Smooth muscle cell (in vitro differentiated cells): ENCODE measurements at regions not wholly inside any gene's neighbourhood (a gene's known extent, or its start where the extent isn't known, plus 50 kb on each side); places are given as distances from the start of the nearest gene placed in this dataset.

Experiments used
- DNase-seq: peaks from one replicate; lab custom pipeline; 2025; ENCODE audit not compliant: unreplicated experiment; lab: John Stamatoyannopoulos, UW
- H2AFZ ChIP-seq: fragments of 200-600 bp; sonication (generic); 2 replicates; pipeline ENCODE4 v1.6.0; 2016; ENCODE audit warnings: antibody characterized with exemption, low read depth, mild to moderate bottlenecking
- H3F3A ChIP-seq: fragments of 200-600 bp; sonication (generic); 2 replicates; pipeline ENCODE4 v1.6.0; 2017; ENCODE audit warnings: antibody characterized with exemption, low read depth
- H3K27ac ChIP-seq: fragments of 200-600 bp; sonication (generic); 2 replicates; pipeline ENCODE4 v1.5.1; 2016; ENCODE audit warnings: low read depth, mild to moderate bottlenecking
- H3K27me3 ChIP-seq: fragments of 200-600 bp; sonication (generic); 2 replicates; pipeline ENCODE4 v1.6.1; 2016; ENCODE audit warnings: low read depth, mild to moderate bottlenecking
- H3K36me3 ChIP-seq: fragments of 200-600 bp; sonication (generic); 2 replicates; pipeline ENCODE4 v1.5.1; 2016; ENCODE audit warnings: low read depth
- H3K4me1 ChIP-seq: fragments of 200-600 bp; sonication (generic); 2 replicates; pipeline ENCODE4 v1.5.1; 2016; ENCODE audit warnings: low read depth
- H3K4me2 ChIP-seq: fragments of 200-600 bp; sonication (generic); 2 replicates; pipeline ENCODE4 v1.6.0; 2016; ENCODE audit warnings: mild to moderate bottlenecking
- H3K4me3 ChIP-seq: fragments of 200-600 bp; sonication (generic); 2 replicates; pipeline ENCODE4 v1.5.1; 2016; ENCODE audit warnings: mild to moderate bottlenecking
- H3K79me2 ChIP-seq: fragments of 200-600 bp; sonication (generic); 2 replicates; pipeline ENCODE4 v1.6.0; 2016; ENCODE audit warnings: low read depth, mild to moderate bottlenecking
- H3K9ac ChIP-seq: fragments of 200-600 bp; sonication (generic); 2 replicates; pipeline ENCODE4 v1.6.0; 2016; ENCODE audit warnings: low read depth
- H3K9me3 ChIP-seq: fragments of 200-600 bp; sonication (generic); replicated peaks from 2 replicates; pipeline ENCODE4 v1.5.1; 2016; ENCODE audit warnings: low read depth
- H4K20me1 ChIP-seq: fragments of 200-600 bp; sonication (generic); 2 replicates; pipeline ENCODE4 v1.6.0; 2016; ENCODE audit warnings: low read depth
- whole genome bisulfite sequencing: methylation state at CpG from one replicate; pipeline ENCODE4 v1.1.7; 2016; ENCODE audit warnings: low lambda C conversion rate; 5-methylcytosine and 5-hydroxymethylcytosine counted together
- TF ChIP-seq, protein P1 (sequence below): fragments of 200-600 bp; sonication (generic); IDR thresholded peaks from 2 replicates; pipeline ENCODE4 v1.5.1; 2017; ENCODE audit warnings: borderline replicate concordance, mild to moderate bottlenecking, antibody characterized with exemption; ENCODE audit not compliant: insufficient read depth, poor library complexity, severe bottlenecking

DNA sequence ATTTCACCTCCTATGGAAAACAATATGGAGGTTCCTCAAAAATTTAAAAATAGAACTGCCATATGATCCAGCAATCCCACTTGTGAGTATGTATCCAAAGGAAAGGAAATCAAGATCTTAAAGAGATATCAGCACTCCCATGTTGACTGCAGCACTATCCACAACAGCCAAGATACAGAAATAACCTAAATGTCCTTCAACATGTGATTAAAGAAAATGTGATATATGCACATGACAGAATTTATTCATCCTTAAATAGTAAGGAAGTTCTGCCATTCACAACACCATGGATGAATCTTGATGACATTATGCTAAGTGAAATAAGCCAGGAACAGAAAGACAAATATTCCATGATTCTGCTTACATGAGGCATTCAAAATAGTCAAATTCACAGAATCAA is 303.6 kb upstream of the LRRN1 start:
- TF ChIP-seq, protein P1, sequence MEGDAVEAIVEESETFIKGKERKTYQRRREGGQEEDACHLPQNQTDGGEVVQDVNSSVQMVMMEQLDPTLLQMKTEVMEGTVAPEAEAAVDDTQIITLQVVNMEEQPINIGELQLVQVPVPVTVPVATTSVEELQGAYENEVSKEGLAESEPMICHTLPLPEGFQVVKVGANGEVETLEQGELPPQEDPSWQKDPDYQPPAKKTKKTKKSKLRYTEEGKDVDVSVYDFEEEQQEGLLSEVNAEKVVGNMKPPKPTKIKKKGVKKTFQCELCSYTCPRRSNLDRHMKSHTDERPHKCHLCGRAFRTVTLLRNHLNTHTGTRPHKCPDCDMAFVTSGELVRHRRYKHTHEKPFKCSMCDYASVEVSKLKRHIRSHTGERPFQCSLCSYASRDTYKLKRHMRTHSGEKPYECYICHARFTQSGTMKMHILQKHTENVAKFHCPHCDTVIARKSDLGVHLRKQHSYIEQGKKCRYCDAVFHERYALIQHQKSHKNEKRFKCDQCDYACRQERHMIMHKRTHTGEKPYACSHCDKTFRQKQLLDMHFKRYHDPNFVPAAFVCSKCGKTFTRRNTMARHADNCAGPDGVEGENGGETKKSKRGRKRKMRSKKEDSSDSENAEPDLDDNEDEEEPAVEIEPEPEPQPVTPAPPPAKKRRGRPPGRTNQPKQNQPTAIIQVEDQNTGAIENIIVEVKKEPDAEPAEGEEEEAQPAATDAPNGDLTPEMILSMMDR, result no peak

GRCh38 chr3:3476669-3477068 is 297.2 kb upstream of the CRBN start:
- Histone ChIP-seq H3K4me1 (no peaks in the 10 kb centered on the region), H3K27ac (no peak overlapping the region), H3K36me3 (no peaks in the 10 kb centered on the region), H3K4me2 (no peak overlapping the region), H3K27me3 (no peaks in the 10 kb centered on the region), H2AFZ (no peak overlapping the region), H4K20me1 (no peaks in the 10 kb centered on the region), H3K9me3 (no peaks in the 10 kb centered on the region), H3K4me3 (no peak overlapping the region), H3K79me2 (no peaks in the 10 kb centered on the region), H3F3A (no peaks in the 10 kb centered on the region), H3K9ac (no peak overlapping the region)
- TF ChIP-seq, protein P1, result no peak
- 98% methylated on average over 2 of the region's 2 CpGs for WGBS
- no peak for DNase-seq

More for the DNA sequence above, 303.6 kb upstream of the LRRN1 start:
- H4K20me1 ChIP-seq, result no peaks in the 10 kb centered on the region
- H3K79me2 ChIP-seq, result no peaks in the 10 kb centered on the region
- no peaks in the 10 kb centered on the region for H3K27me3 ChIP-seq
- no peaks in the 10 kb centered on the region for H3K36me3 ChIP-seq
- no peaks in the 10 kb centered on the region for H3F3A ChIP-seq
- no peak overlapping the region for H3K4me2 ChIP-seq
- H3K4me3 ChIP-seq, result no peak overlapping the region
- no peaks in the 10 kb centered on the region for H3K9me3 ChIP-seq
- H2AFZ ChIP-seq, result no peak overlapping the region
- no peaks in the 10 kb centered on the region for H3K4me1 ChIP-seq
- H3K9ac ChIP-seq, result no peak overlapping the region
- no peak overlapping the region for H3K27ac ChIP-seq
- DNase-seq, result no peak

GRCh38 chr3:3468596-3468995 is 289.1 kb upstream of the CRBN start:
- DNase-seq, result no peak
- Histone ChIP-seq H3F3A (no peaks in the 10 kb centered on the region), H3K79me2 (no peaks in the 10 kb centered on the region), H4K20me1 (no peaks in the 10 kb centered on the region), H3K4me3 (no peak overlapping the region), H3K9ac (no peak overlapping the region), H3K27me3 (no peaks in the 10 kb centered on the region), H3K36me3 (no peaks in the 10 kb centered on the region), H2AFZ (no peak overlapping the region), H3K27ac (no peak overlapping the region), H3K4me2 (no peak overlapping the region), H3K9me3 (no peaks in the 10 kb centered on the region), H3K4me1 (peaks cover 7% of the 10 kb centered on the region)
- WGBS, result 65% methylated on average over 2 of the region's 2 CpGs
- TF ChIP-seq, protein P1, result no peak

DNA sequence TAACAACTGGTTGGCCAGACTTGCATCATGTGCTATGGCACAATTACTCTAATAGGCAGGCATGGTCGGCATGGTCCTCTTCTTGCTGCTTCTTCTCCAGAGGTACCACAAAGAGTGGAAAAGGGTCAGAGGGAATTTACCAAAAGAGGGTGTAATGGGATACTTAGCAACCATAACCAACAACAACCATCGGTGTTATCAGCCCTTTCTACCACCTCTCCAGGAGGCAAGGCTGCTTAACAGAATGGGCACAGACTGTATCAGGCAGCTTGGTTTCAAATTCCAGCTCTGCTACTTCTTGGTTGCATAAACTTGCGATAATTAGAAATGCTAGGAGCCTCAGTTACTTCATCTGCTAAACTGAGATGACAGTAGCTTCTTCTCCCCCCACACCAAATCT is 284.6 kb upstream of the CRBN start:
- no peak for DNase-seq
- H3K79me2 ChIP-seq, result no peaks in the 10 kb centered on the region
- TF ChIP-seq, protein P1, result no peak
- 82% methylated on average over 3 of the region's 3 CpGs for WGBS
- H3K9me3 ChIP-seq, result no peaks in the 10 kb centered on the region
- H3K9ac ChIP-seq, result no peak overlapping the region
- peaks cover 7% of the 10 kb centered on the region for H3K4me1 ChIP-seq
- H3K27me3 ChIP-seq, result no peaks in the 10 kb centered on the region
- no peak overlapping the region for H2AFZ ChIP-seq
- H3K36me3 ChIP-seq, result no peaks in the 10 kb centered on the region
- no peaks in the 10 kb centered on the region for H3F3A ChIP-seq
- no peaks in the 10 kb centered on the region for H4K20me1 ChIP-seq
- no peak overlapping the region for H3K27ac ChIP-seq
- H3K4me3 ChIP-seq, result no peak overlapping the region
- H3K4me2 ChIP-seq, result no peak overlapping the region
